ENCODE measurements at regions not wholly inside any gene's neighbourhood (a gene's known extent, or its start where the extent isn't known, plus 50 kb on each side); places are given as distances from the start of the nearest gene placed in this dataset.

DNA sequence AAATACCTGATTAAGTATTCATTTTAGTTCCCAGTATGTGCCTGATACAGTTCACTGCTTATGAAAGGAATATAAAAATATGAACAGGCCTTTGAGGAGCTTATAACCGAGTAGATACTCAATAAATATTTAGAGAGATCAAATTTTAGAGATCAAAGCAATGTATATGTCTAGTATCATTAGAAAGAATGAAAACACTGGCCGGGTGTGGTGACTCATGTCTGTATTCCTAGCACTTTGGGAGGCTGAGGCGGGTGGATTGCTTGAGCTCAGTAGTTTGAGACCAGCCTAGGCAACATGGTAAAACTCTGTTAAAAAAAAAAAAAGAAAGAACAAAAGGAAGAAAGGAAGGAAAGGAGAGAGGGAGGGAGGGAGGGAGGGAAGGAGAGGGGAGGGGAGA is 113.2 kb upstream of the EEA1 start:
- TF ChIP-seq CTCF (IDR thresholded peaks at IDR 0.05) (no peak), POLR2A (IDR thresholded peaks at IDR 0.05; ENCODE audit: low read depth) (no peak), EP300 (IDR thresholded peaks at IDR 0.05) (no peak)

Data from esophagus muscularis mucosa (tissue), 4 donors.